ENCODE measurements at regions not wholly inside any gene's neighbourhood (a gene's known extent, or its start where the extent isn't known, plus 50 kb on each side); places are given as distances from the start of the nearest gene placed in this dataset.

- peaks cover 49% of the 10 kb centered on the region for H3K4me1 ChIP-seq (ENCODE audit: insufficient read depth, low read length)
Observed at GRCh38 chr3:27878014-27878383, 155.9 kb upstream of the EOMES start.

GRCh38 chr3:27880969-27881892 lies 159.1 kb upstream of the EOMES start:
- Histone ChIP-seq H3K9me3 (ENCODE audit: control insufficient read depth in 1 of 2, insufficient read depth in 1 of 2, low read length in 2 of 2) (no peaks in the 10 kb centered on the region), H3K4me1 (ENCODE audit: insufficient read depth, low read length) (peaks cover 48% of the 10 kb centered on the region), H3K27ac (ENCODE audit: low read depth in 1 of 2, low read length in 2 of 2) (peak overlapping the region; percentile 70 to 78), H3K36me3 (ENCODE audit: insufficient read depth, low read length) (no peaks in the 10 kb centered on the region), H3K4me3 (ENCODE audit: low read length) (peak overlapping the region; percentile 57), H3K27me3 (ENCODE audit: control insufficient read depth in 1 of 2, insufficient read depth in 2 of 2, low read length in 2 of 2) (no peaks in the 10 kb centered on the region)
- TF ChIP-seq CTCF (IDR thresholded peaks at IDR 0.05), result no peak
- H3K4me3 Mint-ChIP-seq, result peak overlapping the region; percentile 89
- POLR2A ChIA-PET, result interaction anchor here (0.5 to 3.5 kb wide), 17 partner anchors 9 to 468 kb away, joined by 3 to 19 read pairs (median 3); partner anchors contain the start of genes EOMES and SLC4A7
- ATAC-seq (ENCODE audit: poor library complexity) (peak; percentile 80), DNase-seq (peak; percentile 7 to 82 (median 55))
- CTCF ChIA-PET, result no interaction called here
- H3K4me1 Mint-ChIP-seq (ENCODE audit: low read depth), result peaks cover 74% of the 10 kb centered on the region
- H3K27ac Mint-ChIP-seq, result peak overlapping the region; percentile 92
- H3K36me3 Mint-ChIP-seq (ENCODE audit: low read depth), result no peaks in the 10 kb centered on the region
- intact Hi-C loops (cut with DNase I, micrococcal nuclease), result loop anchor here in 1 of 2 experiments (10.0 kb wide), 1 partner anchor 156 kb away; the partner anchor contains the start of gene EOMES
- no peaks in the 10 kb centered on the region for H3K27me3 Mint-ChIP-seq
- H3K9me3 Mint-ChIP-seq, result no peaks in the 10 kb centered on the region

More at GRCh38 chr3:27878014-27878383, 155.9 kb upstream of the EOMES start:
- Histone ChIP-seq H3K36me3 (ENCODE audit: insufficient read depth, low read length) (no peaks in the 10 kb centered on the region), H3K27me3 (ENCODE audit: control insufficient read depth in 1 of 2, insufficient read depth in 2 of 2, low read length in 2 of 2) (no peaks in the 10 kb centered on the region), H3K27ac (ENCODE audit: low read depth in 1 of 2, low read length in 2 of 2) (no peak overlapping the region), H3K9me3 (ENCODE audit: control insufficient read depth in 1 of 2, insufficient read depth in 1 of 2, low read length in 2 of 2) (no peaks in the 10 kb centered on the region), H3K4me3 (ENCODE audit: low read length) (no peak overlapping the region)
- Mint-ChIP-seq H3K27ac (peak overlapping the region; percentile 57), H3K4me1 (ENCODE audit: low read depth) (peaks cover 77% of the 10 kb centered on the region), H3K9me3 (no peaks in the 10 kb centered on the region), H3K27me3 (no peaks in the 10 kb centered on the region), H3K36me3 (ENCODE audit: low read depth) (no peaks in the 10 kb centered on the region), H3K4me3 (peak overlapping the region; percentile 36)
- ChIA-PET POLR2A (interaction anchor here (0.7 to 1.8 kb wide), 2 partner anchors 25 to 189 kb away, joined by 3 to 4 read pairs; no protein-coding TSS in a partner anchor), CTCF (no interaction called here)
- ATAC-seq (ENCODE audit: poor library complexity) (no peak), DNase-seq (peak in 1 of 14 experiments; percentile 32)
- intact Hi-C loops (cut with DNase I, micrococcal nuclease), result no loop called here
- no peak for TF ChIP-seq CTCF (IDR thresholded peaks at IDR 0.05)

- intact Hi-C loops (cut with DNase I, micrococcal nuclease), result loop anchor here in 1 of 2 experiments (10.0 kb wide), 1 partner anchor 158 kb away; the partner anchor contains the start of gene EOMES
- no peaks in the 10 kb centered on the region for H3K9me3 ChIP-seq (ENCODE audit: control insufficient read depth in 1 of 2, insufficient read depth in 1 of 2, low read length in 2 of 2)
- no peaks in the 10 kb centered on the region for H3K36me3 Mint-ChIP-seq (ENCODE audit: low read depth)
- H3K4me1 Mint-ChIP-seq (ENCODE audit: low read depth), result peaks cover 54% of the 10 kb centered on the region
- H3K27me3 ChIP-seq (ENCODE audit: control insufficient read depth in 1 of 2, insufficient read depth in 2 of 2, low read length in 2 of 2), result no peaks in the 10 kb centered on the region
- peak overlapping the region; percentile 92 for H3K27ac Mint-ChIP-seq
- no peak overlapping the region for H3K4me3 ChIP-seq (ENCODE audit: low read length)
- no peaks in the 10 kb centered on the region for H3K9me3 Mint-ChIP-seq
- peaks cover 35% of the 10 kb centered on the region for H3K4me1 ChIP-seq (ENCODE audit: insufficient read depth, low read length)
- H3K27me3 Mint-ChIP-seq, result no peaks in the 10 kb centered on the region
- DNase-seq, result no peak
- no peak for TF ChIP-seq CTCF (IDR thresholded peaks at IDR 0.05)
- H3K27ac ChIP-seq (ENCODE audit: low read depth in 1 of 2, low read length in 2 of 2), result peak overlapping the region in 1 of 2 donors; percentile 70
- no peaks in the 10 kb centered on the region for H3K36me3 ChIP-seq (ENCODE audit: insufficient read depth, low read length)
- peak overlapping the region; percentile 40 for H3K4me3 Mint-ChIP-seq
- CTCF ChIA-PET, result no interaction called here
- POLR2A ChIA-PET, result no interaction called here
- no peak for ATAC-seq (ENCODE audit: poor library complexity)
Observed at GRCh38 chr3:27883266-27883665, 161.1 kb upstream of the EOMES start.
